ENCODE measurements at regions not wholly inside any gene's neighbourhood (a gene's known extent, or its start where the extent isn't known, plus 50 kb on each side); places are given as distances from the start of the nearest gene placed in this dataset.

GRCh38 chr11:27949951-27950738 is 157.8 kb downstream of the KIF18A start:
- Histone ChIP-seq H3K27ac (ENCODE audit: low read depth, low read length, poor library complexity, severe bottlenecking) (no peak overlapping the region), H3K4me1 (ENCODE audit: insufficient read depth, low read length, poor library complexity, severe bottlenecking) (no peaks in the 10 kb centered on the region), H3K9me3 (ENCODE audit: low read depth, low read length, poor library complexity, severe bottlenecking) (no peaks in the 10 kb centered on the region), H3K36me3 (ENCODE audit: insufficient read depth, low read length, poor library complexity, severe bottlenecking) (no peaks in the 10 kb centered on the region), H3K4me3 (ENCODE audit: low read depth, low read length, poor library complexity, severe bottlenecking) (no peak overlapping the region), H3K27me3 (replicated peaks; ENCODE audit: insufficient read depth, low read depth, low read length, poor library complexity) (peaks cover 49% of the 10 kb centered on the region)
- CTCF ChIA-PET: no interaction called here
- BruUV-seq (replicated peaks): no TSS peak
- POLR2A ChIA-PET (ENCODE audit: low non-redundant PET): no interaction called here
- DNase-seq (ENCODE audit: low spot score): no peak
- intact Hi-C loops (cut with micrococcal nuclease; ENCODE audit: unreplicated experiment): no loop called here
- no peak for TF ChIP-seq CTCF (conservative IDR thresholded peaks at IDR 0.05; ENCODE audit: low read depth, low read length)
- no peak for TF ChIP-seq EZH2 (IDR thresholded peaks at IDR 0.05; ENCODE audit: borderline replicate concordance, low read depth, low read length, poor library complexity, severe bottlenecking)

GRCh38 chr11:27945348-27945747 is 162.6 kb downstream of the KIF18A start:
- intact Hi-C loops (cut with micrococcal nuclease; ENCODE audit: unreplicated experiment): no loop called here

GRCh38 chr11:27938011-27938410 is 169.9 kb downstream of the KIF18A start:
- H3K36me3 ChIP-seq (ENCODE audit: insufficient read depth, low read length, poor library complexity, severe bottlenecking): no peaks in the 10 kb centered on the region
- H3K27me3 ChIP-seq (replicated peaks; ENCODE audit: insufficient read depth, low read depth, low read length, poor library complexity): no peaks in the 10 kb centered on the region
- no peak for DNase-seq (ENCODE audit: low spot score)
- H3K9me3 ChIP-seq (ENCODE audit: low read depth, low read length, poor library complexity, severe bottlenecking): no peaks in the 10 kb centered on the region
- H3K27ac ChIP-seq (ENCODE audit: low read depth, low read length, poor library complexity, severe bottlenecking): no peak overlapping the region
- no peak overlapping the region for H3K4me3 ChIP-seq (ENCODE audit: low read depth, low read length, poor library complexity, severe bottlenecking)
- TF ChIP-seq EZH2 (IDR thresholded peaks at IDR 0.05; ENCODE audit: borderline replicate concordance, low read depth, low read length, poor library complexity, severe bottlenecking): no peak
- TF ChIP-seq CTCF (conservative IDR thresholded peaks at IDR 0.05; ENCODE audit: low read depth, low read length): no peak
- no peaks in the 10 kb centered on the region for H3K4me1 ChIP-seq (ENCODE audit: insufficient read depth, low read length, poor library complexity, severe bottlenecking)
- ChIA-PET CTCF (no interaction called here), POLR2A (ENCODE audit: low non-redundant PET) (no interaction called here)
- no TSS peak for BruUV-seq (replicated peaks)
- intact Hi-C loops (cut with micrococcal nuclease; ENCODE audit: unreplicated experiment): no loop called here

More at GRCh38 chr11:27945348-27945747, 162.6 kb downstream of the KIF18A start:
- no peaks in the 10 kb centered on the region for H3K4me1 ChIP-seq (ENCODE audit: insufficient read depth, low read length, poor library complexity, severe bottlenecking)
- no peak overlapping the region for H3K4me3 ChIP-seq (ENCODE audit: low read depth, low read length, poor library complexity, severe bottlenecking)
- no peak overlapping the region for H3K27ac ChIP-seq (ENCODE audit: low read depth, low read length, poor library complexity, severe bottlenecking)
- POLR2A ChIA-PET (ENCODE audit: low non-redundant PET): no interaction called here
- no peak for DNase-seq (ENCODE audit: low spot score)
- no TSS peak for BruUV-seq (replicated peaks)
- TF ChIP-seq CTCF (conservative IDR thresholded peaks at IDR 0.05; ENCODE audit: low read depth, low read length) (no peak), EZH2 (IDR thresholded peaks at IDR 0.05; ENCODE audit: borderline replicate concordance, low read depth, low read length, poor library complexity, severe bottlenecking) (no peak)
- peaks cover 21% of the 10 kb centered on the region for H3K27me3 ChIP-seq (replicated peaks; ENCODE audit: insufficient read depth, low read depth, low read length, poor library complexity)
- CTCF ChIA-PET: no interaction called here
- H3K36me3 ChIP-seq (ENCODE audit: insufficient read depth, low read length, poor library complexity, severe bottlenecking): no peaks in the 10 kb centered on the region
- no peaks in the 10 kb centered on the region for H3K9me3 ChIP-seq (ENCODE audit: low read depth, low read length, poor library complexity, severe bottlenecking)
